ENCODE measurements at regions not wholly inside any gene's neighbourhood (a gene's known extent, or its start where the extent isn't known, plus 50 kb on each side); places are given as distances from the start of the nearest gene placed in this dataset.
"Not testable (repeated sequence)": the region's sequence is repeated elsewhere in the genome, so short reads cannot be mapped to it uniquely, and the experiment has no call there.

DNA sequence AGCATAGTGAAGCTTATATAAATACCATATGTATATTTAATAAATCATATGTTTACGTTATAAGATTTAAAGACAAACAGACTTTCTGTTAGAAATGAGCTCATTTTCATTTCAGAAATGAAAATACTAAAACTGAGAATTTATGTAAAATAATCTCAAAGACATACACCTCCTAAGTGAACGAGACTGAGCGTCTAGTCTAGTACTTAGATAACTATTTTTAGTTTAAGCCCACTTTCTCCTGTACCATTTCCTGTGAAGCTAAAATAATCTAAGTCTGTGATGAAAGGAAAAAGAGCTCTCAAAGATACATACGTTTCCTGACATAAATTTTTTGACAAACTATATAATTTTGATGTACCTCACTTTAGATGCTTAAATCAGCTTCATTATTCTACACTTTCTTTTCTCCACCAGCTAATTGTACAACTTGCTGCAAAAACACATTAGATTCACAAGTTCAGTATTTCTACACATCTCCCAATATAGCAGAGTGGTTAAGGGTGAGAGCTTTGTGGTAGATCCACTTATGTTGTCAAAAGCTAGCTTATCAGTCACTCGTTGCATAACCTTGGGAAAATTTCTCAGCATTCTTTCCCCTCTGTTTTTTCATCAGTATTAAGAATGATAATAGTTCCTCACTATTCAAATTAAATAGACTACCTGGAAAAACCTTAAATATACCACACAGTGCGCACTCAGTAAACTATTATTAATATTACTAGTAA, 703.0 kb downstream of the PLOD2 start:
- in situ Hi-C loops (cut with HindIII; ENCODE audit: low pct_unique_long_range_greater_than_20kb, low sequenced_read_pairs): no loop called here
- DNase-seq (ENCODE audit: low read depth): no peak

DNA sequence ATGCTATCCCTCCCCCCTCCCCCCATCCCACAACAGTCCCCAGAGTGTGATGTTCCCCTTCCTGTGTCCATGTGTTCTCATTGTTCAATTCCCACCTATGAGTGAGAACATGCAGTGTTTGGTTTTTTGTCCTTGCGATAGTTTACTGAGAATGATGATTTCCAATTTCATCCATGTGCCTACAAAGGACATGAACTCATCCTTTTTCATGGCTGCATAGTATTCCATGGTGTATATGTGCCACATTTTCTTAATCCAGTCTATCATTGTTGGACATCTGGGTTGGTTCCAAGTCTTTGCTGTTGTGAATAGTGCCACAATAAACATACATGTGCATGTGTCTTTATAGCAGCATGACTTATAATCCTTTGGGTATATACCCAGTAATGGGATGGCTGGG, 701.3 kb downstream of the PLOD2 start:
- in situ Hi-C loops (cut with HindIII; ENCODE audit: low pct_unique_long_range_greater_than_20kb, low sequenced_read_pairs); DNase-seq (ENCODE audit: low read depth): not testable (repeated sequence)

DNA sequence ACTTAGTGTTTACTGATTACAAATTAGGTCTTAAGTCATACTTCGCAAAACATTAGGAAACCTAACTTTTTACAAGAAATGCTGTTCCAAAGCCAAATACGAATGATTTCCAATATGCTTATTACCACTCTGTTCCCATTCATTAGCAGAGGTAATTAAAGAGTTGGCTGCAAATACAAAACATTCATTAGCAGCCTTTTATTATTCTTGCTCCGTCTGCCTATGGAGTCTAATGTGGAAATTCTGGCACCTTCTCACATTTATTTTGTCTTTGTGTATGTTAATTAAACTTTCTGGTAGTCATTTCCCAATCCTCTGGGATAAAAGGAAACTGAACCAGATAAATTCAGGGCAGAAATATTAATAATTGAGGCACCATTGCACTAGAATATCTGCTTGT, 689.0 kb downstream of the PLOD2 start:
- DNase-seq (ENCODE audit: low read depth): no peak
- in situ Hi-C loops (cut with HindIII; ENCODE audit: low pct_unique_long_range_greater_than_20kb, low sequenced_read_pairs): no loop called here

DNA sequence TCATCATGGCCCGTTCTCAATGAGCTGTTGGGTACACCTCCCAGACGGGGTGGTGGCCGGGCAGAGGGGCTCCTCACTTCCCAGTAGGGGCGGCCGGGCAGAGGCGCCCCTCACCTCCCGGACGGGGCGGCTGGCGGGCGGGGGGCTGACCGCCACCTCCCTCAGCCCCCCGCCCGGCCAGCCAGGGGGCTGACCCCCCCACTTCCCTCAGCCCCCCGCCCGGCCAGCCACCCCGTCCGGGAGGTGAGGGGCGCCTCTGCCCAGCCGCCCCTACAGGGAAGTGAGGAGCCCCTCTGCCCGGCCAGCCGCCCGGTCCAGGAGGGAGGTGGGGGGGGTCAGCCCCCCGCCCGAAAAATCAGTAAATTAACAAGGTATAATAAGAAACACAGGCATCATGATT, 678.2 kb downstream of the PLOD2 start:
- in situ Hi-C loops (cut with HindIII; ENCODE audit: low pct_unique_long_range_greater_than_20kb, low sequenced_read_pairs); DNase-seq (ENCODE audit: low read depth): not testable (repeated sequence)

DNA sequence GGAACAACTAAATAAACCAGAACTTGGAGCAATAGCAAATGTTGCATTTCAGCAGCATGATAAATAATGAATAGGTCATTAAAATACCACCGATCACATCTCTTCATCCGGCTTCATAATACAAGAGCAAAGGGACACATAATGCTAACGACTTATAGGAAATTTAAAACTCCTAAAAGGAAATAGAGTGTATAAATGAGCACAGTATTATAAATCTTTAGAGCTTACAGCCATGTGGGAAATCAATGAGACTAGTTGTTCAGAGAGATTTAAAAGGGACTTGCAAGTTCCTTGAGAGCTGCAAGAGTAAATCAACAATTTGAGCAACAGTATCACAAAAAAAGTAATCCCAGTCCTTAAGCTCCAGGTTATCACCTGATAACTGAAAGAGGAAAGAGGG, 677.0 kb downstream of the PLOD2 start:
- no peak for DNase-seq (ENCODE audit: low read depth)
- in situ Hi-C loops (cut with HindIII; ENCODE audit: low pct_unique_long_range_greater_than_20kb, low sequenced_read_pairs): no loop called here

DNA sequence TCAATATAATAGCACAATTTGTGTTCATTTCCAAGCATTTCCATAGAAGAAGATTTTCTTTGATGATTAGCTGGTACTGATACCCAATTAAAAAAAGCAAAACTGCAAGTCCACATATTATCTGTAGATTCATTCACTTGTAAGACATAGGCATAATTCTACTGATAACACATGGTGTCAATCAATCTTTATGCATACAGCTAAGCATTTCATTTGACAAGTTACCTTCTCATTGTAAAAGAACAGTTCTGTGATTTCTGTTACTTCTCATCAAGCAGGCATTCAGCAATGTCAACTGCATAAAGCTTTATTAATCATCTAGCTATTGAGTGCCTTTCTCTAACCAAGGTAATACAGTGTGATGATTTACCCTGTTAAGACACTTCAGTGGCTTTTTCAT, 672.0 kb downstream of the PLOD2 start:
- in situ Hi-C loops (cut with HindIII; ENCODE audit: low pct_unique_long_range_greater_than_20kb, low sequenced_read_pairs): no loop called here

DNA sequence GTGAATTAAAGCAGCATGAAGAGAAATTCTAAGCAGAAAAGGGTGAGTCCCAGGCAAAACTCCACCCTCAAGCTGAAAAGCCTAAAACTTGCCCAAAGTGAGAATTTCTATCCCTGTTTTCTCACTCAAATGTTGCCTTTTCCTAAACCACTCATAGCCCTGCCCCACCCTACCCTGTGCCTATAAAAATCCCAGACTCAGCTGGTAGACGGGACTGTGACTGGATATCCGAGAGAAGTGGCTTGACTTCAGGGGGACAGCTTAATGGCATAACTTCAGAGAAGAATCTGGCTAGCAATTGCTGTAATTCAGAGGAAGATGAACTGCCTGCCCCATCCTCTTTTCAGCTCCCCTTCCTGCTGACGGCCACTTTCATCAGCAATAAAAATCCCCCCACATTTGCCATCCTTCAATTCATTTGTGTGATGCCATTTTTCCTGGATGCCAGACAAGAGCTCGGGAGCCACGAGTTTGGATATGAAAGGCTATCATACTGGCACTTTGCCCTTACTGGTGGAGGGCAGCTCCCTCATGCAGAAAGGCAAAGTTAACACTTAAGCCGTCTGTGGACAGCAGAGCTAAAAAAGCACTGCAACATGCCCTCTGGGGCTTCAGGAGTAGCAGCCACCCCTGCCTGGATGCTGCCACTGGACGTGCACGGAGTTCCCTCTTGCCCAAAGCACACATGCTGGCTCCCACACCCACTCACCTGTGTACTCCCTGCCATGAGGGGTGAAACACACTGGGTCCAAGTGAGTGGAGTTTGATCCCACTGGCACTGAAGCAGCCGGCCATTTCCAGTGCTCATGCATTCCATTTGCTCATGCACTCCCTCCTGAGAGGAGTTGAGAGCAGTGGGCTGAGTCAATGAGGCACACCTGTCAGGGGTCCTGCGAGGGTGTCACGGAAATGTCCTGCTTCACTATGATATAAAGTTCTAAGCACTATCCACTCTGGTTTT, 670.6 kb downstream of the PLOD2 start:
- DNase-seq (ENCODE audit: low read depth): no peak

More for the DNA sequence above, 672.0 kb downstream of the PLOD2 start:
- DNase-seq (ENCODE audit: low read depth): no peak

DNA sequence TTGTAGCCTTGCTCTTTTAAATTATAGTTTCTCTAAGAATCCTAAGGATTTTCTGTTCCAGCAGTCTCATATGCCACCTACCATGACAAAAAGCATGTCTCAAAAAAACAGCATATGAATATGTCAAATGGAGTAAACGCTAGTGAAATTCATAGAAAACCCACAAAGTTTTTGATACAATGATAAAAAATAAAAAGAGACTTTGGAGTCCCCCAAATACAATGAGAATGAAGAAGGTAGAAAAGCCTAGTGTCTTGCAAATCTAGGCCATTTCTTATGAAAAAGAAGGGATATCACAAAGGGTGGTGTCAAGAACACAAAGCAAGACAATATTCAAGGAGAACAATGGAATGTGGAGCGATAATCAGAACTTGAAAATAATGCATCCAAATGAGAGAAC, 668.5 kb downstream of the PLOD2 start:
- in situ Hi-C loops (cut with HindIII; ENCODE audit: low pct_unique_long_range_greater_than_20kb, low sequenced_read_pairs): no loop called here

More for the DNA sequence above, 670.6 kb downstream of the PLOD2 start:
- in situ Hi-C loops (cut with HindIII; ENCODE audit: low pct_unique_long_range_greater_than_20kb, low sequenced_read_pairs): no loop called here

DNA sequence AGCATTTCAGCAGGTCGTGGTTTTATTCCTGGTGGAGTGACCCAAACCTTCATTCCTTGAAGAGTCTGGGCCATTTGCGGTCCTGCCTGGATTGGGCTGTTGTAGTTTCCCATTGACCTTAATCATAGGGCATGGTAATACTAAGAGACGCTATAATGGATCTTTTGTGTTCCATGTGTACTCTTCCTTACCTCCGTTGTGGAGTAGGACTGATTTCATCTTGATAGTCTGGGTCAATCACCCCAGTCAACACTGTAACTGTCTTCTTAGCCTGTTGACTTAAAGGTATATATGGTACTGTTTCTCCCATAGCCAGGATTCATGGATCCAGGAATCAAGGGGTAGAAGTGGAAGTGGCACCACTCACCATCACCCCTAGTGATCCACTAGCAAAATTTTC, 643.6 kb downstream of the PLOD2 start:
- in situ Hi-C loops (cut with HindIII; ENCODE audit: low pct_unique_long_range_greater_than_20kb, low sequenced_read_pairs): not testable (repeated sequence)

More for the DNA sequence above, 668.5 kb downstream of the PLOD2 start:
- no peak for DNase-seq (ENCODE audit: low read depth)

DNA sequence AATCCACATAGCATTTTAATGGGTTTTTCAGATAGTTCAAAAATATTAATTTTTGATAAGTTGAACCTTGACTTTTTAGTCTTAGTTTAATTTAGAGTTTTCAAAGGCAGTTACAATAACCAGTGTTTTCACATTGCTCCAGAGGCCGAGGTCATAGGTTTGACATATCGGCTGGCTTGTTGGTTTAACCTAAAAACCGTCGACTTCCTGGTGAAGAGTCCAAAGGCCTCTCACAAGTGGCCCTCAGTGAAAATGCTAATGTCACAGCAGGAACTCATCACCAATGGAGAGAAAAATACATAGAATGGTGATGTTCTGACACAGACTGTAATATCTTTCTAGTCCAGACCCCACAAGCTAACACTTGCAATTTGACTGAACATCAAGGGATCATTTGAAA, 642.3 kb downstream of the PLOD2 start:
- in situ Hi-C loops (cut with HindIII; ENCODE audit: low pct_unique_long_range_greater_than_20kb, low sequenced_read_pairs): no loop called here
- DNase-seq (ENCODE audit: low read depth): no peak

More for the DNA sequence above, 643.6 kb downstream of the PLOD2 start:
- not testable (repeated sequence) for DNase-seq (ENCODE audit: low read depth)

DNA sequence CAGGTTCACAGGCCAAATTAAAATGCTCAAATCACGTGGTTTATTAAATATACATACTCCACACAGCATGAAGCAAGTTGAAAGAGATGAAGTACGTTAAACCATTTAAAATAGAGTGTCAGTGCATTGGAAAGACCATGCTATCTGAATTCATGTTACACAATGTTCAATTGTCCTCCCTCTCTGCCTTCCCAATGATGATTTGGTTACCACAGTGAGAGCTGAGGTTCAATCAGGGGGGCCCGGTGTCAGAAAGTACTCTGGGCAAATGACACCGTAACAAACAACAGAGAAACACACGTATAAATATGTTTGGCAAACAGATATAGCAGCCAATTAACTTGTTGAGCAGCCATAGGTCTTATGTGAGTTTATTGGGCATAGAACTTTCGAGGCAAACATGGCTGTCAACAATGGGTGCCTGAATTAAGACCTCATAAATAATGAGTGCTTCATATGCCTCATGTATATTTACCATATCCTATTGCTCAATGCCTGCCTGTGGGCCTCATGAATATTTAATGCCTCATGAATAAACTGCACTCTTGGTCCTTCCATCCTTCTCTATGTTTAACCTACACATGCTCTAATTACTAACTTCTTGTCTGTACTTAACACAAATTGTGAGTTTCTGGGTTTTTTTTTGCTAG, 641.5 kb downstream of the PLOD2 start:
- in situ Hi-C loops (cut with HindIII; ENCODE audit: low pct_unique_long_range_greater_than_20kb, low sequenced_read_pairs): no loop called here

DNA sequence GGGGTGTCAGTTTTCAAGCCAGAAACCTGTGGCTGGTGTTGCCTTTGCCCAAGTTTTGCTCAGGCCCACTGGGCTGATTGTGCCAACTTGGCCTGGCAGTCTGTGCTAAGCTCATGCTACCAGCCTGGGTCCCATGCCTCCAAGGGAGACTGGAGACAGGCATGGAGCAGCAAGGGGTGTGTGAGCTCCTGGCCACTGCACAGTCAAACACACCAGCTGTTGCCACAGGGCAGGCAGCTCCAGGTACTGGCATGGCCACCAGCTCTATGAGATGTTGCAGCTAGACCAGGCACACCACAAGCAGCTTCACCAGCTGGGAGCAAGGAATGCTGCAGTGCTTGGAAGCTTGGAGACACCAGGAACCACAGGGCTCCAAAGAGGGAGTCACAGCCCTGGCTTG, 638.8 kb downstream of the PLOD2 start:
- no peak for DNase-seq (ENCODE audit: low read depth)
- in situ Hi-C loops (cut with HindIII; ENCODE audit: low pct_unique_long_range_greater_than_20kb, low sequenced_read_pairs): no loop called here

More for the DNA sequence above, 641.5 kb downstream of the PLOD2 start:
- DNase-seq (ENCODE audit: low read depth): no peak

DNA sequence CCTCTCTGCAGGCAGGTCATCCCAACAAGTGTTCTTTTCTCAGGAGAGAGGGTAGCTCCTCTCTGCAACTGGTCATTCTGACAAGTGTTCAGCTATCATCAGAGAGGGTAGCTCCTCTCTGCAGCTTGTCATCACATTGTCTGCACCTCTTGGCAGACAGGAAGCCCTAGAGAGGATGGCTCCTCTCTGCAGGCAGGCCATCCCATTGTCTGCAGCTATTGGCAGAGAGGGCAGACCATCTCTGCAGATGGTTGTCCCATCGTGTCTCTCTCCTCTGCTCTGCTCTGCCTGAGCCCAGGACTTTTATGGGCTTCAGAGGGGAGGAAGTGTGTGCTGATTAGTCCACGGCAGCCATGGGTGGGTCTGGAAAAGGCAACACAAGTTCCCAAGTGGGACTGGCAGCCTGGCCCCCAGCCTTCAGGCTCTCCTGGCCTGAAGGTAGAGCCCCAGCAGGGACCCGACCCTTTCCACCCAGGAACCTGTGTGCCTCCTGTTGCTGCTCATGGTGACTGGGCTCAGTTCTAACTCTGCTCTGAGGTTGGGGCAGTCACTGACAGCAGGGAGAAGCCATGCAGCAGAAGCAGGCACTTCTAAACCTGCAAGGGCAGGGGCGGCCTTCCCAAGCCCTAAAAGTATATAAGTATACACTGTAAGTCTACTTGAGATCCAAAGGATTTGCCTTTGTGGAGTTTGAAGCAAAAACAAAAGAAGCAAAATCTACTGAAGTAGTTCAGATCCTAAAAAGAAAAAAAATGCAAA, 637.9 kb downstream of the PLOD2 start:
- in situ Hi-C loops (cut with HindIII; ENCODE audit: low pct_unique_long_range_greater_than_20kb, low sequenced_read_pairs): no loop called here
- DNase-seq (ENCODE audit: low read depth): no peak

DNA sequence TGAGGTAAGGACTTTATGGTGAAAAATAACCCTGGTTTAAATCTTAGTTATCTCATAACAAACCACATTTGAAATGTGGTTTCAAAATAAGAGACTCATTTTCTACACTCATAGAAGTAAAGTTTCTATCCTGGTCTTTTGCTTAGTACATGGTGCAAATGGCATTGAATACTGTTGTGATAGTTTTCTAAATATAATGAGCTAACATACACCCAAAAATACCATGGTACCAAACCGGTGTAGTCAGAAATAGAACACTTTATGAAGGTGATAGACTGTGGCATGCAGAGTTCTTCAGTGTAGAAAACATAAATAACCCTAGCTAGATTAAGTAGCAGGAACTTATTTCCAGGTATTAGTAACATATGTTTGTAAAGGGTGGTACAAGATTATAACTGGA, 629.4 kb downstream of the PLOD2 start:
- DNase-seq (ENCODE audit: low read depth): no peak
- in situ Hi-C loops (cut with HindIII; ENCODE audit: low pct_unique_long_range_greater_than_20kb, low sequenced_read_pairs): no loop called here

DNA sequence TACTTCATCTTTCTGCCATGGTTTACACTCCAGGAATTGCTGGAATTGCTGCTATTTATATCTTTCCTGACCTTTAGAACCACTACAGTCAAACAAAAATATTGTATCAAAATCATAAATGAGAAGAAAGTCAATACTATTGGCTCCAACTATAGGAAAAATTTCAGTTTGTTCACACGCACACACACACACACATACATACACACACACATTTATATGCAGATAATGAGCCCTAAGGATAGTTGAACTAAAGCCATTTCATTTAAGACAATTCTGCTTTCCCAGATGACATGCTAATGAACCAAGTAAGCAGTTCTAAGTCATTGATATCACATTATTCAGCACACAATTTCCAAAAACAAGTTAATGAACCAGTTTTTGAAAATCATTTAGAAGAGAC, 627.3 kb downstream of the PLOD2 start:
- no peak for DNase-seq (ENCODE audit: low read depth)
- in situ Hi-C loops (cut with HindIII; ENCODE audit: low pct_unique_long_range_greater_than_20kb, low sequenced_read_pairs): no loop called here

DNA sequence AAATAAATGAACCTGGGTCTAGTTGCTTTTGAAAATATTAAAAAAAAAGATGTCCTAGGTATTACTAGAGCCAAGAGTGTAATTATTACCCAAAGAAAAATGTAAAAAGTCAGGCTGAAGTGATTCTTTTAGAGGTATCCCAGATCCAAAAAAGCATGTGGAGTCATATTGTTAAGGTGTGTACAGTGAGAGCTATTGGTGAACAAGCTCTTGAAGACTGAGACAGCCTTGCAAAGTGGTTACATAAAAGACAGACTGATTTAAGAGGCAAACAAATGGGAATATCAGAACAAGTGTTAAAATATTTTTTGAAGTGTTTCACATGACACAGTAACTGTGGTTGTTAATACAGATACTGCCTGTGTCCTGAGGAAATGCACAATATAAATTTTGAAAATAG, 624.5 kb downstream of the PLOD2 start:
- in situ Hi-C loops (cut with HindIII; ENCODE audit: low pct_unique_long_range_greater_than_20kb, low sequenced_read_pairs): no loop called here
- no peak for DNase-seq (ENCODE audit: low read depth)

DNA sequence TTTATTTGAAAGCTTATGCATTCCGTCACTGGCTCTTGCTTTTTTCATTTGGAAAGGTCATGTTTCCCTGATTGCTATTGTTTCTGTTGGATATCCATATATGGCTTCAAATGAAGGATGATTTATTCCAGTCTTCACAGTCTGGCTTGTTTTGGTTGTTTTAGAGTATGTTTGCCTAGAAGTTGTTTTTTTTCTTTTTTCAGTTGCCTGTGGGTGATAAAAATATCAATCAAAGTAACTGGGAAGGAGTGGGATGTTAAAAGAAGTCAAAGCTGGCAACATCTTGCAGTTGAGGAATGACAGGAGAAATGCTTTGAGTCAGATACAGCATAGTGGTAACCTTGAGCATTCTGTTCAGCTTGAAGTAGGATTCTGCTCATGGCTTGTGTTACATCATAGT, 610.5 kb downstream of the PLOD2 start:
- DNase-seq (ENCODE audit: low read depth): no peak
- in situ Hi-C loops (cut with HindIII; ENCODE audit: low pct_unique_long_range_greater_than_20kb, low sequenced_read_pairs): no loop called here

DNA sequence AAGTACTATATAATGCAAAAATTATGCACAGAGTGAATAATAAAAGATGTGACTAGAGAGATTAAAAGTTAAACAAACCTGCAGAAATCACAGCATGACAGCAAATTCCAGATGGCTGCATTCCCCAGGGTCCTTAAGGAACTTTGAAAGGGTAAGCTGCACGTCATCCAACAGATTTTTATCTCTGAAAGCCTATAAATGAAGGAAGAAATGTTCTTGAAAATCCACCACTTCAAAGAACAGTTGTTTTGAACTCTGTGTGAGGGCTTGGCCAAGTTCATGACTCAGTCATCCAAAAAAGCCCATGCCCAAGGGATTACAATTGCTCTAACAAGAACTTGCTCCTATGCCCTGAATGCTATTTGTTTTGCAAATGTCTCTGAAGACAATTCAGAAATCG, 603.6 kb downstream of the PLOD2 start:
- DNase-seq (ENCODE audit: low read depth): no peak
- in situ Hi-C loops (cut with HindIII; ENCODE audit: low pct_unique_long_range_greater_than_20kb, low sequenced_read_pairs): no loop called here

All from Caki2 (cell line).